ENCODE measurements at regions not wholly inside any gene's neighbourhood (a gene's known extent, or its start where the extent isn't known, plus 50 kb on each side); places are given as distances from the start of the nearest gene placed in this dataset.
"Not testable (repeated sequence)": the region's sequence is repeated elsewhere in the genome, so short reads cannot be mapped to it uniquely, and the experiment has no call there.

DNA sequence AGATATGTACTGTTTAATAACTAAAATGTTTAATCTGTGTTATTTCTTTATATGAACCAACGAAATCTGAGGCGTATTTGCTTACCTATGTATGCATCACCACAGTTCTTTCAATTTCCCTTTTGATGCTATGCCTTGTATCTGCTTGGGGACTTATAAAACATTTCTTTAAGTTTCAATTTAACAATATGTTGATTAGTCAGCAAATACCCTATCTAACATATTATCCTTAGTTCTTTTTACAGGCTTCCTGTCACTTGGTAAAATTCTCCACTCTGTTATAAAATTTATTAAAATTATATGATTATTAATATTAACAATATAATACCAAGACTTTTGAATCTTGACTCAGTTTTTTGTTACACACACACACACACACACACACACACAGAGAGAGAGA lies 174.3 kb downstream of the CPS1 start:
- DNase-seq (ENCODE audit: low read depth): no peak

DNA sequence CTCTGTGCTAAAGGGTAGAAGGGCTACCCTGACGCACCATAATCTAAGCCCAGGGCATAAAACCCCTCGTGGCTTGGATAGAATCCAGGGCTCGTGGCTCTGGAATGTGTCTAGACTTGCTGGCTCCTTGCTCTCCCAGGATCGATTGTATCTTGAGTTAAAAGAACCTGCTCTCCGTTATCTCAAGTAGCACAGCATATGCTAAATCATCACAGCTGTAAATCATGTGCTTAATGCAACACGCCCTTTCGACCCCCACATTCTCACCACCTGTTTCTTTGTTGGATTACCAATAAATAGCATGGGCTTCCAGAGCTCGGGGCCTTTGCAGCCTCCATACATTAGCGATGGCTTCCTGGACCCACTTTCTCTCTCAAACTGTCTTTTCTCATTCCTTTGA lies 190.4 kb downstream of the CPS1 start:
- not testable (repeated sequence) for DNase-seq (ENCODE audit: low read depth)

DNA sequence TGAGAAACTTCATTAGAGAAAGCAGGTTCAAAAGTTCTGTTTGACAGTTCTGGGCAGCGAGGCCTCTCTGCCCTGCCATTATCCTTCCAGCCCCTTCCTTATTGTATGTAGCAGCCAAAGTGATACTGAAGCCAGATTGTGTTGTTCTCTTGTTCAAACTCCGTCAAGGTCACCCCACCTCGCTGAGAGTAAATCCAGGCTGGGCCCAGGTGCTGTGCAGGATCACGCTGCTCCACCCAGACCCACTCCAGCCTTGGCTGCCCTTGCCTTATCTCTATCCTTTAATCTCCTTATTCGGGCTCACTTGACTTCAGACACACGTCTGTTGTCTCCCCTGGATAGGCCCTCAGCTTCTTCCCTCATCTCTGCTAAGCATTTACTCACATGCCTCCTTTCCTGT lies 196.1 kb downstream of the CPS1 start:
- DNase-seq (ENCODE audit: low read depth): no peak

DNA sequence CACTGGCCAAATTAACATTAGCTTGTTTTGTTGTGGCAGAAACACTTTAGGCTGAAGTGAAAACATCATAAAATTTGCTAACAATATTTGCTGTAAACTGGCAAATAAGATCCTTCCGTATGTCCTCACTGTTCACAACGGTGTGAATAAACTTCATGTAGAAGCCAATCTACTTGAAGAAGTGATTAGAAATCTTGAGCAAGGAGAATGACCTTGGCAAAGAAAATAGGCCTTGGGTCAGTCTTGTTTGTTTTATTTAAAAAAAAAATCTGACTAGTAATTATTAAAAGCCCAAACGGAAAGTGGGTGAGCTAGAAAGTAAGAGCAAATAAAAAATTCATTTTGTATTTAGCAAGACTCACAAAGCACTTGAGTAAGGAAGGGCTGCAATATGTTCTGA lies 197.0 kb downstream of the CPS1 start:
- no peak for DNase-seq (ENCODE audit: low read depth)

DNA sequence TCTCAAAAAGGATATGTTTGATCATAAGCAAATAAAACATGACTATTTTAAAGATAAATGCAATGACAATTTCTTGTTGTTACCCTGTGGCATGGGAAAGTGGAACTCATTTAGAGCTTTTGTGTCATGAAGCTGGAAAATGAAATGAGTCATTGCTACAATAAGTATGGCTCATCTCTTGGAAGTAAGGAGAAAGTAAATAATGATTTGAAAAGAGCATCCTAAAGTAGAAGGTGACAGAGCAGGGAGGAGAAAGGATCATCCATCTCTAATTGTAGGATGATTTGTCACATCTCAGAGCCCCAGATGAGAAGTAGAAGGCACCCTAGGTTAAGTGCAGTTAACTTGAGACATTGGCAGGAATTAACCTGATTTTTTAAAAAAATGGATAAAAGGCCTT lies 200.5 kb downstream of the CPS1 start:
- no peak for DNase-seq (ENCODE audit: low read depth)

DNA sequence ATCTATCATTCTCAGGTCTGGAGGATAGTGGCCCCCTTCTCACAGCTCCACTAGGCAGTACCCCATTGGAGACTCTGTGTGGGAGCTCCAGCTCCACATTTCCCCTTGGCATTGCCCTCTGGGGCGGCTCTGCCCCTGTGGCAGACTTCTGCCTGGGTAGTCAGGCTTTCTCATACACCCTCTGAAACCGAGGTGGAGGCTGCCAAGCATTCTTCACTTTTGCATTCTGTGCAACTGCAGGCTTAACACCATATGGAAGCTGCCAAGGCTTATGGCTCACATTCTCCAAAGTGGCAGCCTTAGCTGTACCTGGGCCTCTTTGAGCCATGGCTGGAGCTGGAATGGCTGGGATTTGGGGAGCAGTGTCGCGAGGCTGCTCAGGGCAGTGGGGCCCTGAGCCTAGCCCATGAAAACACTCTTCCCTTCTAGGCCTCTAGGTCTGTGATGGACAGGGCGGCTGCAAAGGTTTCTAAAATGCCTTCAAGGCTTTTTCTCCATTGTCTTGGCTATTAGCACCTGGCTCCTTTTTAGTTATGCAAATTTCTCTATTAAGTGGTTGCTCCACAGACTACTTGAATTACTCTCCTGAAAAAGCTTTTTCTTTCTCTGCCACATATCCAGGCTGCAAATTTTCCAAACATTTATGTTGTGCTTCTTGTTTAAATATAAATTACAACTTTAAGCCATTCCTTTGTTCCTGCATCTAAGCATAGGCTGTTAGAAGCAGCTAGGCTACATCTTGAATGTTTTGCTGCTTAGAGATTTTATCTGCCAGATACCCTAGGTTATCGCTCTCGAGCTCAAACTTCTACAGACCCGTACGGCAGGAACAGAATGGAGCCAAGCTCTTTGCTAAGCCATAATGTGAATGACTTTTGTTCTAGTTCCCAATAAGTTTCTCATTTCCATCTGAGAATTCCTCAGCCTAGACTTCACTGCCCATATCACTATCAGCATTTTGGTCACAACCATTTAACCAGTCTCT lies 206.5 kb downstream of the CPS1 start:
- no peak for DNase-seq (ENCODE audit: low read depth)

DNA sequence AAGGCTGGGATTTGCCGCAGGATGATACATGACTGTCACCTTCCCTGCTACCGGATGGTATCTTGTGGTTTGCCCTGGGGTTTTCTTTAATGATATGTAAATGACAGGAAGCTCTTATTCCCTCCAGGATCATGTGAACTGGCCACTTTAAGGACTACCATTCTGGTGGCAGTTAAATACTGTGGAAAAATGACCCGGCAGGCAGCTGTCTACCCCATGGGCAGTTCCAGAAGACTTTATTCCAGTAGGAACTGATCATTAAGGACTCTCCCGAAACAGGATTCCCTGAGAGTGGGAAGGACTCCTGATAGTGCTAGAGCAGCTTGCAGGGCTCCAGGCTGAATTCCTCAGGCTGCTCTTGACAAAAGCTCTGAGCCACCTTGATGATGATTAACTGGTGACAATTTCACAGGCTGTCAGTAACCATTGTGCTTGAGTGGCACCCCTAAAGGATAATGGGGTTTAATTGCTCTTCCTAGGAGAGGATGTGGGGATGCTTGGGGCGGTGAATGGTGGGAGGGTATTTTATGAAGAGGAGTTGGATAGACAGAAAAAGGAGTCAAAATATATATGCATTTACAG lies 212.0 kb downstream of the CPS1 start:
- no peak for DNase-seq (ENCODE audit: low read depth)

DNA sequence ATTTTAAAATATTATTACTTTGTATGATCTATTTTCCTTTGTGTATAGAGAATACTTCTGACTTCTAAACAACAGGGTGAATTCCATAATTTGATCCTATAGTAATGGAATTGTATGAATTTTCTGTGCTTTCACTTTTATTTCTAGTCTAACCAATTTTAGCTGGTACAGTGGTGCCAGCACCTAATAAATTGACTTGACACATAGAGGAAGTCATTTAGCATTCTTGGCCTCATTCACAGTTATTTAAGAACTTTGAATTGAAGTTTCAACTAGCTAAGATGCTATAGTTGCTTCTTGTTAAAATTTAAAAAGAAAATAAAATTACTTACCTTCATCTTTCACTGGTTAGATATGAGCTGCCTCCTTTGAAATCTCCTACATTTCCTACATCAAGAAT lies 220.4 kb downstream of the CPS1 start:
- DNase-seq (ENCODE audit: low read depth): no peak

DNA sequence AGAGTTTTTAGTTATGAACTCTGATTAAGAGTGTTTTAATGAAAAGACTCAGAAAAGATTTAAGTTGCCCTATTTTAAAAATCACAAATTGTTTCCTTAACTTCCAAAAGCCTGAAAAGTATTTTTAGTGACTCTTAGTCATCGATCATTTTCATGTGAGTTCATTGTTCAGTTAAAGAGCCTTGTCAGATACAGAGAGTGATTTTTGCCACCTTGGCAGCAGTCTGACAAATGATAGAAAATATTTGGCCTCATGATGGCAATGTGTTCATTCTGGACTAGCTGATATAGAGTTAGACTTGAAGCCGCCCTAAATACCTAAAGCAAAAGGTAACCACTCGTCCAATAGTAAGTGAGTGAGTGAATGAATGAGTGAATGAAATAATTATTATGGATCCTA lies 225.8 kb downstream of the CPS1 start:
- no peak for DNase-seq (ENCODE audit: low read depth)

DNA sequence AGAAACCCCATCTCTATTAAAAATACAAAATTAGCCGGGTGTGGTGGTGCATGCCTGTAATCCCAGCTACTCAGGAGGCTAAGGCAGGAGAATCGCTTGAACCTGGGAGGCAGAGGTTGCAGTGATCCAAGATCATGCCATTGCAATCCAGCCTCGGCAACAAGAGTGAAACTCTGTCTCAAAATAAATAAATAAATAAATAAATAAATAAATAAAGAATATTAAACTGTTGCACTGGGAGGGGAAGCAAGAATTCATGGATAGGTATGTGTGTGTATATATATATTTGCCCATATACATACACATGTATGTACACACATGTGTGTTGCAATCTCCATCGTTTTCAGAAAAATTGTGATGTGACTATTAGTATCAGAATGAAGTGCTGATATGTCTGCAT lies 231.4 kb downstream of the CPS1 start:
- not testable (repeated sequence) for DNase-seq (ENCODE audit: low read depth)

DNA sequence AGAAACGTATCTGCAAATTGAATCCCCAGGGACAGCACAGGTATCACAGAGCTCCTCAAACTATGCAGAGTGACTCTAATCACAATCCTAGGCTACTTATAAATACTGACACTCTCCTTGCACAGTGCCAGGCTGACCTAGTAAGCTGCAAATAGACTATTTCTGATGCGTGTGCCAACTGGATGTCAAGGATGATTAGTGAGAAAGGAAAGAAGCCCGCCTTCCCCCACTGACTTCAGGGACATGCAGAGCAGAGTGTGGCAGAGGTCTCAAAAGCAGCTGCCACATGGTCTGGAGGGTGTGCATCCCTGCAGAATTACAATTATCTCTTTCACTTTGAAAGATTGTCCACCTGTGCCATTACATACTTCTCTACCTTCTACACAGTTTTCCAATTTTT lies 235.6 kb downstream of the CPS1 start:
- DNase-seq (ENCODE audit: low read depth): no peak

DNA sequence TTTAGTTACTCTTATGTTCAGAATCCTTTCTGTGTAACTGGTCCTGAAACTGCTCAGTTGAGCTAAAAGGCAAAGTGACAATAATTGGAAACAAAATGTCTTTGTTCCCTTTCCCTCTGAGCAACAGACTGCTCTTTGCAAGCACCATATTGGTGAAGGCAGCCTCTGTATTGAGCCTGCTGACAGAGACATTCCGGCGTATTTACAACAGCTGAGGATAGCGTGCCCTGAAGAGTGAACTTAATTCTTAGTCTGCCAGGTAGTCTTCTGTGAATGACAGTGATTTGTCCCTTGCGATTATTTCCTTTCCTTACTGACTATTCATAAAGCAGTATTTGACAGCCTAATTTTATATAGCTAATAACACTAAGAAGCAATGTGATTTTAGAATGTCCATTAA lies 239.1 kb downstream of the CPS1 start:
- no peak for DNase-seq (ENCODE audit: low read depth)

DNA sequence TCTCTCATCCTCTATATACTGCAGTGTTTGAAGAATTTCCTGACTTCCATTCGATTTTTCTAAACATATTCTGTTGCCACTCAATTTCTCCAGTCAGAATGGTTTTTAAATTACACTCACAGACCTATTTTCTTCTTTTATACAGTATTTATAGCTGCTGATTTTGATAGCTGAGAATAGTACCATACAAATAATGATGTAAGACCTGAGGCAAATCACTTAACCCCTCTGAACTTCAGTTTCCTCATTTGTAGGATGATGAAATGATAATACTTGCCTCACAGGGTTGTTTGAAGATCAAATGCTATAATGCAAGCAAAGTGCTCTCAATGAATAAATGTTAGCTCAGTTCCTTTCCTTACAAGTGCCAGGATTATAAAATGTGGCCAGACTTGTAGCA lies 241.8 kb downstream of the CPS1 start:
- no peak for DNase-seq (ENCODE audit: low read depth)

DNA sequence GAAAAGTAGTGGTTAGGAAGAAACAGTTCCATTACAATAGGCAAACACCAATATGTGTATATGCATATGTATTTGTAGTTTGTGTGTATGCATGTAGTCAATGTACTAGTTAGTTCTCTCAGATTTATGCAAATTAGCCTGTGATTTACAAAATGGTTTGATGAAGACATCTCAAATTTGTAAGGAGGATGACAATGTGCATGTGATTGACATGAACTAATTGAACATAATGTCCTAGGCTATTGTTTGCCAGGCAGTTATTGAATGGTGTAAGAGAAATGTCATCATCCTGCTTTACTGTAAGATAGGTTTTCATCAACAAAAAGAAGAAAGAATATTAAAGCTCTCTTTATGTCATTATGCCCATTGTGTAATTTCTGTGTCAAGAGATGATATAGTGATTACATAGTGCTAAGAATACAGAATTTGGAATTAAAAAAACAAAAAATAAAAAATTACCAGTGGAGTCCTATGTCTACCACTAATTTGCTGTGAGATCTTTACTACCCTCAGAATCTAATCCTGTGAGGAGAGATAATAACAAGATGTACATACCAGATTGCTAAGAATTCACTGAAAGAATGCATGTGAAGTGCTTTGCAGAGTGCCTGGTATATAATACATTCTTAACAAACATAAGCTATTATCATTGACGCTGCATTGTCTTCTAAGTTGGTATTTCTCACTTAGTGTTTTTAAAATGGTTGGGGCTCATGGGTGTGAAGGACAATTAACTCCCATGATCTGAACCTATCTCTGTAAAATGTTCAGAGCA lies 258.0 kb downstream of the CPS1 start:
- no peak for DNase-seq (ENCODE audit: low read depth)

DNA sequence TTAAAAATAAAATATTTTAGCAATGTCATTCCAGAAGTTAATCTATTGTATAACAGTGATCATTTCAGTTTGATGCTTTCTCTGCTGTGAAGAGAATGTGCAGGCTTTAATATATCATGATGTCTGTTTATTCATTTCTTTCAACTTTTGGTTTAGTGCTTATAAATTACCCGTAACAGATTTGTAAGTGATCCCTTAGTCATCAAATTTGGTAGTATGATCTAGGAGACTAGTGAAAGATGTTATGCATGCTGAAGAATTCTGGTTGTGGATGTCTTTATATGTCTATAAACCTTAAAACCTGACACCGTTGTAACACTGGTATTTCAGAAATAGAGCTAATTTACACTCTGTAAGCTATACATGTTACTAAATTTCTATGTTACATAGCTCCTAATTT lies 260.4 kb downstream of the CPS1 start:
- no peak for DNase-seq (ENCODE audit: low read depth)

DNA sequence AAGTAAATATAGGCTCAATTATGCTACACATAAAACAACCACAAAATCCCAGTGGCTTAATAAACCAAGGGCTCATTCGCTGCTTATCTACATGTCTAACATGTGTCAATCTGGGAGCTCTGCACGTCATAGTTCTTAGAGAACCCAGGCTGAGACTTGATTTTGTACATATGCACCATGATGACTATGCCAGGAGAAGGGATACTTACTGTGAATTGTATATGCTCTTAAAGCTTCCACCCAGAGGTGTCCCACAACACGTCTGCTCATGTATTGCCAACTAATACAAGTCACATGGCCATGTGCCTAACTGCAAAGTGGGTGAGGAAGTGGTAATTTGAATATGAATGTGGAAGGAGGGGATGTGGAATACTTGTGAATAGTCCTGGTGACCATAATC lies 262.1 kb downstream of the CPS1 start:
- no peak for DNase-seq (ENCODE audit: low read depth)

DNA sequence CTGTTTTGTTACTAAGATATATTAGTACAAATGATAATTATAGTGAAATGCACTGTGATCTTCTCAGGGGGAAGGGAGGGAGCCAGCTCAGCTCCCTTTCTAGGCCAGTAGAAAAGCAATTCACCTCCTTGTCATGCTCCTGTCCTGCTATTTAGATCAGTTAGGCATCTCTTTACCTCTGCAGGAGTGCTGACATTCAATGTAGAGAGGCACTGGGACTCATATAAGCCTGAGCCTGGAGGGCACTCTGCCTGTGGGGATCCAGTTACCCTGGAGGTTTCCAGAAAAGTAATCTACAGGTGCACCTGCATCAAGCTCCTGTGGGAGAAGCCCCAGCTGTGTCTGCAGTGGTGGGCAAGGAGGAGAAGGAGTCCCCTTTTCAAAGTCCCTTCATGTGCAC lies 277.0 kb downstream of the CPS1 start:
- DNase-seq (ENCODE audit: low read depth): no peak

DNA sequence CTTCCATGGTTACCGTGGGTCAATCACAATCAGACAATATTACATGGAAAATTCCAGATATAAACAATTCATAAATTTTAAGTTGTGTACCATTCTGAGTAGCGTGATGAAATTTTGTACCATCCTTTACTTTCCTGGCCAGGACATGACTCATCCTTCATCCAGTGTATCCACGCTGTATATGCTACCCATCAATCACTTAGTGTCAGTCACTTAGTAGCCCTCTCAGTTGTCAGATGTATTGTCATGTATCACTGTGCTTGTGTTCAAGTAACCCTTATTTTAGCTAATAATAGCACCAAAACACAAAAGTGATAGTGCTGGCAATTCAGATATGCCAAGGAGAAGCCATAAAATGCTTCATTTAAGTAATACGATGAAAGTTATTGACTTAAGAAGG lies 282.6 kb downstream of the CPS1 start:
- DNase-seq (ENCODE audit: low read depth): no peak

DNA sequence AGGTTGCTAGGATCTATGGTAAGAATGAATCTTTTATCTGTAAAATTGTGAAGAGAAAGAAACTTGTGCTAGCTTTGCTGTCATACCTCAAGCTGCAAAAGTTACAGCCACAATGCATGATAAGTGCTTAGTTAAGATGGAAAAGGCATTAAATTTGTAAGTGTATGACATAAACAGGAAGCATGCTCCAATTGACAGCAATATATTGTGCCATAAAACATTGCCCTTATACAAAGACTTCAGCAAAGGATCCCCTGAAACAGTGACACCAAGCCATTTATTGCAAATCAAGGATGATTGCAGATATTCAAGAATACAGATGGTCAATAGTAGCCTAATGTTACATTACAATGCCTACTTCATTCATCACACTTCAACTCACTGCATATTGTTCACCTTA lies 283.1 kb downstream of the CPS1 start:
- no peak for DNase-seq (ENCODE audit: low read depth)

DNA sequence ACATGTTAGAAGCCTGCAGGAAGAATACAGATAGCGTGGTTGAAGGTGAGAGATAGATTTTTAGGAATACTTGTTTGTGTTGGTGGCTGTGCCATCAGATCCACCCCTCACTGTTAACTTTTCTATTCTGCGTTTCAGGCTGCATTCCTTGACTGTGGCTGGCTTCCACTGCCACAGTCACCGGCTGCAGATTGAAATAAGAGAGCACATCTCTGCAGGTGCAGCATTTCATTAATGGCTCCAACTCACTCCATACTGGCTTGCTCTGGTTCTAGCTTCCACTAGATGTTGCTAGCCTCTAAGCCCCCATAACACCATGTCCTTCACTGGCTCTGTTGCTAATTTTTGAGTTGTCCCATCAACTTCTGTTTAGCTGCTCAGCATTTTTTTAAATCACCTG lies 286.5 kb downstream of the CPS1 start:
- no peak for DNase-seq (ENCODE audit: low read depth)

DNA sequence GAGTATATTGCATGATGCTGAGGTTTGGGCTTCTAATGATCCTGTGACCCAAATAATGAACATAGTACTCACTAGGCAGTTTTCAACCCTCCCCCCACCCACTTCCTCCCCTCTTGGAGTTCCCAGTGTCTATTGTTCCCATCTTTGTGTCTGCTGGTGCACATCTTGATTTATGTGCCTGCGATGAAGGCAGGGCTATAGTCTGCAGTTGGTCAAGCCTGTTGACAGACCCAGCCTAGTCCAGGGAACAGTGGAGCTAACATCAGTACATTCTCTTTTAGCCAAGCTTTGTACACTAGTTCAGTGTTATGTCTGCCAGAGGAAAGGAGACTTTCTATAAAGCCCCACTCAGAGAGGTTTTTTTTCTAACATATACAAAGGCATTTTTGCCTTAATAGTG lies 287.6 kb downstream of the CPS1 start:
- DNase-seq (ENCODE audit: low read depth): no peak

DNA sequence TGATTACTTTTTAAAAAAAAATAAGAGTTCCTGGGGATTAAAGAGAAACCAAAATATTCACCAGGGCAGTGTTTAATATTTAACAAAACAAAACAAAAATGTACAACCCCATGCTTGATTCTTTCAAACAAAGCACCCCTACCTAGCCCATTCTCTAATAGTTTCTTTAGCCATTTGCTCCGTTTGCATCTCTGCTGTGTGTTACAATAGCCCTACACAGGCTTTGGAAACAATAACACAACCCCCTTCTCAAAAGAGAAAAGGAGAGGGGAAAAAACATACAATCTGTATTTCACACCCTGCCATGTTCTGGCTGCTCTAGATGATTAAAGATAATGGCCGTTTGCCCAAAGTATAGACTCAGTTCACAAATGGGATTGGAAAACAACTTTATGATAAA lies 302.9 kb downstream of the CPS1 start:
- DNase-seq (ENCODE audit: low read depth): no peak

DNA sequence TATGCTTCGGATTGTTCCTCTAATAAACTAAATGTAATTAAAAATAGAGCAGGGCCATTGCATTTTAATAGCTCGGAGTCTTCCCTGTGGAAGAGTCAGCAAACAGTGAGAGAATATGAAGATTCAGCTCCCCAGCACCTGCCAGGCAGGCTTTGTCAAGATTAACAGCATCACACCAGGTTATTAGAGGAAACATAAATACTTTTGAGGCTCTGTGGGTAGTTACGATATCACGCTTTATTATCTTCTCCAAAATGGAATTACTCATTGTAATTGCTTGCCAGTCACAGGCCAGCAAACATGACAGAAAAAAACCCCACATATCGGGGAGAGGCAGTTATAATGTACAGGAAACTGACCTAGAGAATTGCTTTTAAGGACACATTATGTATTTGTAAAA lies 303.9 kb downstream of the CPS1 start:
- no peak for DNase-seq (ENCODE audit: low read depth)

Data from stimulated activated CD8-positive, alpha-beta memory T cell treated with anti-CD3 and anti-CD28 coated beads, Interleukin-12 subunit alpha, Interleukin-12 subunit beta, amount 100 ng/mL, for 1 hour (primary cell).